Endothelial cell (in vitro differentiated cells): ENCODE measurements at regions not wholly inside any gene's neighbourhood (a gene's known extent, or its start where the extent isn't known, plus 50 kb on each side); places are given as distances from the start of the nearest gene placed in this dataset.

Source experiments
- DNase-seq: peaks from one replicate; pipeline ENCODE4 v3.0.0; 2021; ENCODE audit warnings: low spot score
- H3K27ac Mint-ChIP-seq: one replicate; pipeline ENCODE4 v1.8.0; 2021; ENCODE audit warnings: mixed read lengths, inconsistent platforms; ENCODE audit not compliant: unreplicated experiment
- H3K27me3 Mint-ChIP-seq: one replicate; pipeline ENCODE4 v1.8.0; 2021; ENCODE audit warnings: mild to moderate bottlenecking, moderate library complexity, mixed read lengths, inconsistent platforms; ENCODE audit not compliant: unreplicated experiment
- H3K36me3 Mint-ChIP-seq: one replicate; pipeline ENCODE4 v1.8.0; 2021; ENCODE audit warnings: mild to moderate bottlenecking, low read depth, mixed read lengths, inconsistent platforms; ENCODE audit not compliant: unreplicated experiment
- H3K4me1 Mint-ChIP-seq: one replicate; pipeline ENCODE4 v1.8.0; 2021; ENCODE audit warnings: mild to moderate bottlenecking, mixed read lengths, inconsistent platforms; ENCODE audit not compliant: unreplicated experiment
- H3K4me3 Mint-ChIP-seq: one replicate; pipeline ENCODE4 v1.8.0; 2021; ENCODE audit warnings: mild to moderate bottlenecking, mixed read lengths, inconsistent platforms; ENCODE audit not compliant: unreplicated experiment
- H3K9me3 Mint-ChIP-seq: one replicate; pipeline ENCODE4 v1.8.0; 2021; ENCODE audit warnings: mixed read lengths, inconsistent platforms; ENCODE audit not compliant: unreplicated experiment
- TF ChIP-seq, protein P1 (sequence below): fragments of 200-600 bp; sonication (generic); IDR thresholded peaks from one replicate; pipeline ENCODE4 v1.5.0; 2021; ENCODE audit warnings: antibody characterized with exemption; ENCODE audit not compliant: unreplicated experiment

DNA sequence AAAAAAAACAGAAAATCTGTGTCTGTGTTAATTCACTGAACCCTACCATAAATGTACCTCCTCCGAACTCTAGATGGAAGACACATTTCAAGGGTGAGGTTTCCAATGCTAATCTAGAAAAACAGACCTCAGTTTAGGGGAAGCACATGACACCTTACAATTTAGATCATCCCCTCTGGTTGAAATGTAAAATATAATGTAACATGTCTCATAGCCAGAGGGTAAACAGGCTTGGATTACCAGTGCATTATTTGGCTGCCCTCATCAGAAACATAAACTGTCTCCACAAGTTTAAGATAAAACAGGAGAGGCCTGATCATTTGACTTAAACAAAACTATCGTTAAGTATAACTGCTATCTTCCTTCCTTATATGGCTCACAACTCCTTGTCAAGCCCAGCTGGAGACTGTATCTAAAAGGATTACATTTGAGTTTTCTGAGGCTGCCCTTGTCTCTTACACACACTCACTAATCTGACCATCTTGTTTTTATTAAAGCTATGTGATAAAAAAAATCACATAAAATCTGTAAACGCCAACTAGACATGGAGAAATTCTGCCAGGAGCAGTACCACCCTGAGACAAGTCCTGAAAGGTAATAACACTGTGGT is 105.7 kb downstream of the LURAP1L start:
- H3K4me1 Mint-ChIP-seq: peaks cover 13% of the 10 kb centered on the region
- no peaks in the 10 kb centered on the region for H3K27me3 Mint-ChIP-seq
- no peaks in the 10 kb centered on the region for H3K9me3 Mint-ChIP-seq

DNA sequence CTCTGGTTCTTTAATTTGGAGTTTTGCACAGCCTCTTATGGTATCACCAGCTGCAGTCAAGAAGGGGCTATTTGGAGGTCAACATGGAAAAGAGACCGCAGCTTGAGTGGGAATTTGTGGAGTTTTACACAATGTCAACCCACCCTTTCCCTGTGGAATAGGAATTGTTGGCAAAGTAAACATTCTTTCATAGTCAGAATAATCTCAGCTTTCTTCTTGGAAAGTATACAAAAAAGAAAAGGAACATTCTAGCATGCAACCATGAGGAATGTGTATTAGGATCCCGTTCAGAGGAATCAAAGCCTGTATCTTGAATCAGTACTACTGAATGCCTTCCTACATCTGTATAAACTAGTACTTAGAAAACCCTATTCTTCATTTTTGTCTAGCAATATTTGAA is 107.6 kb downstream of the LURAP1L start:
- H3K4me1 Mint-ChIP-seq: peaks cover 13% of the 10 kb centered on the region
- H3K36me3 Mint-ChIP-seq: no peaks in the 10 kb centered on the region
- no peak overlapping the region for H3K27ac Mint-ChIP-seq
- H3K9me3 Mint-ChIP-seq: no peaks in the 10 kb centered on the region
- TF ChIP-seq, protein P1, sequence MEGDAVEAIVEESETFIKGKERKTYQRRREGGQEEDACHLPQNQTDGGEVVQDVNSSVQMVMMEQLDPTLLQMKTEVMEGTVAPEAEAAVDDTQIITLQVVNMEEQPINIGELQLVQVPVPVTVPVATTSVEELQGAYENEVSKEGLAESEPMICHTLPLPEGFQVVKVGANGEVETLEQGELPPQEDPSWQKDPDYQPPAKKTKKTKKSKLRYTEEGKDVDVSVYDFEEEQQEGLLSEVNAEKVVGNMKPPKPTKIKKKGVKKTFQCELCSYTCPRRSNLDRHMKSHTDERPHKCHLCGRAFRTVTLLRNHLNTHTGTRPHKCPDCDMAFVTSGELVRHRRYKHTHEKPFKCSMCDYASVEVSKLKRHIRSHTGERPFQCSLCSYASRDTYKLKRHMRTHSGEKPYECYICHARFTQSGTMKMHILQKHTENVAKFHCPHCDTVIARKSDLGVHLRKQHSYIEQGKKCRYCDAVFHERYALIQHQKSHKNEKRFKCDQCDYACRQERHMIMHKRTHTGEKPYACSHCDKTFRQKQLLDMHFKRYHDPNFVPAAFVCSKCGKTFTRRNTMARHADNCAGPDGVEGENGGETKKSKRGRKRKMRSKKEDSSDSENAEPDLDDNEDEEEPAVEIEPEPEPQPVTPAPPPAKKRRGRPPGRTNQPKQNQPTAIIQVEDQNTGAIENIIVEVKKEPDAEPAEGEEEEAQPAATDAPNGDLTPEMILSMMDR: no peak
- DNase-seq: no peak
- no peaks in the 10 kb centered on the region for H3K27me3 Mint-ChIP-seq
- no peak overlapping the region for H3K4me3 Mint-ChIP-seq

More for the DNA sequence above, 105.7 kb downstream of the LURAP1L start:
- Mint-ChIP-seq H3K4me3 (no peak overlapping the region), H3K36me3 (no peaks in the 10 kb centered on the region), H3K27ac (no peak overlapping the region)
- no peak for DNase-seq
- TF ChIP-seq, protein P1: no peak

DNA sequence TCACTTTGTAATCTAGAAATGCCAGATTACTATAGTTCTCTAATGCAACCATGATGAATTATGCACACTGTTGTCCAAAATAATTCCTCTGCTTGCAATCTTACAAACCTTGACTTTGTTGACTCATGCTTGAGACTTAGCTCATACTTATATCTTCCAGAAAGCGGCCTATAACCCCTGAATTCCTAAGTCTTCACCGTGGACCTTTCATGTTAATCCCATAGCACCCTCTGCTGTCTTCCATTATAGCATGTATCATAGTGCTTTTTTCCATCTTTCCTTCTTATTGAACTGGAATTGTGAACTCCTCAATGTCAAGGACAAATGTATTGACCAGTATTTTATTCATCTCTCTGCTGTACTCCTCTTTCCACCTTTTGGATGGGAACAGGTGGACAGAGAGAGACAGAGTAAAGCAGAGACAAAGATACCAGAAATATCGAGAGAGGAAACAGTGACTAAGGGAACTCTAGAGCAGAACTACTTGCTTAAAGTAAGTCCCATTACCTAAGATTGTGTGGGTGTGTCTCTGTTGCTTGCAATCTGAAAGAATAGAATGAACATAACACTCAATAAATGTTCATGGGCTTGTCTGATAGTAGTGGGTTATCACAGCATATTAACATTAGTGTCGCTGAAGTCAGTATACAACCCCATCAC is 110.0 kb downstream of the LURAP1L start:
- Mint-ChIP-seq H3K36me3 (no peaks in the 10 kb centered on the region), H3K27ac (no peak overlapping the region), H3K27me3 (peaks cover 3% of the 10 kb centered on the region), H3K4me1 (peaks cover 3% of the 10 kb centered on the region), H3K4me3 (no peak overlapping the region), H3K9me3 (no peaks in the 10 kb centered on the region)
- DNase-seq: no peak
- TF ChIP-seq, protein P1: no peak

DNA sequence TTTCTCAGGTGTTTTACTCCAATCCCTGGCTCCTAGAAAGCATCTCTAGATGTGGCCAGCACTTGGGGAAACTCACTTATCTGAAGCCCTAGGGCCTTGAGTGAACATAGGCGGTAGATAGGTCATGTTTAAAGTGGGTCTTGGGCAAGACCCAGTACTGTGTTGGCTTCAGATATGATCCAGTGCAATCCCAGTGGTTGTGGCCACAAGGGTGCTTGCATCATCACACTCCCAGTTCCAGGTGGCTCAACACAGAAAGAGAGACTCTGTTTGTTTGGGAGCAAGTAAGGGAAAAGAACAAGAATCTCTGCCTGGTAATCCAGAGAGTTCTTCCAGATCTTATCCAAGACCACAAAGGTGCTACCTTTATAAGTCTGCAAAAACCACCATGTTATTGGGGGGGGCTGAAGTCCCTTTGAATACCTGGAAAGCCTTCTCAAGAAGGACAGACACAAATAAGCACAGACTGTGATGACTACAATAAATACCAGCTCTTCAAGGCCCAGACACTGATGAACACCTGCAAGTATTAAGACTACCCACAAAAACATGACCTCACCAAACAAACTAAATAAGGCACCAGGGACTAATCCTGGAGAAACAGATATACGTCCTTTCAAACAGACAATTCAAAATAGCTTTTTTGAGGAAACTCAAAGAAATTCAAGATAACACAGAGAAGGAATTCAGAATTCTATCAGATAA is 114.7 kb downstream of the LURAP1L start:
- H3K4me3 Mint-ChIP-seq: no peak overlapping the region
- H3K4me1 Mint-ChIP-seq: no peaks in the 10 kb centered on the region
- no peak for DNase-seq
- H3K9me3 Mint-ChIP-seq: no peaks in the 10 kb centered on the region
- peaks cover 3% of the 10 kb centered on the region for H3K27me3 Mint-ChIP-seq
- TF ChIP-seq, protein P1: no peak
- H3K27ac Mint-ChIP-seq: peak overlapping the region; percentile 25
- H3K36me3 Mint-ChIP-seq: no peaks in the 10 kb centered on the region

DNA sequence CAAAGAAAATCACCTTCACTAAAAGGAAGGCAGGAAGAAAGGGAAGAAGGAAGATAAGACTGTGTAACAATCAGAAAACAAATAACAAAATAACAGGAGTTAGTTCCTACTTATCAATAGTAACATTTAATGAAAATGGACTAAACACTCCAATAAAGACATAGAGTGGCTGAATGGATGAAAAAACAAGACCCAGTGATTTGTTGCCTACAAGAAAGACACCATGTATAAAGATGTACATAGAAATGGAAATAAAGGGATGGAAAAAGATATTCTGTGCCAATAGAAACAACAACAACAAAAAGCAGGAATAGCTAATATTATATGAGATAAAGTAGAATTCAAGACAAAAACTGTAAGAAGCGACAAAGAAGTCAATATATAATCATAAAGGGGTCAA is 116.8 kb downstream of the LURAP1L start:
- Mint-ChIP-seq H3K27ac (no peak overlapping the region), H3K4me3 (no peak overlapping the region), H3K36me3 (no peaks in the 10 kb centered on the region), H3K9me3 (no peaks in the 10 kb centered on the region), H3K27me3 (peaks cover 3% of the 10 kb centered on the region), H3K4me1 (no peaks in the 10 kb centered on the region)
- no peak for DNase-seq
- TF ChIP-seq, protein P1: no peak
